H9 (cell line): ENCODE measurements at regions not wholly inside any gene's neighbourhood (a gene's known extent, or its start where the extent isn't known, plus 50 kb on each side); places are given as distances from the start of the nearest gene placed in this dataset.

ENCODE experiments used
- DNase-seq: peaks from one replicate; pipeline ENCODE4 v3.0.0-alpha.2; 2017
- H2AFZ ChIP-seq: one replicate; pipeline ENCODE4 v1.6.1; 2013; ENCODE audit warnings: mild to moderate bottlenecking, low read length, control low read depth, moderate library complexity
- H2AK5ac ChIP-seq: 2 replicates; pipeline ENCODE4 v1.6.1; 2013; ENCODE audit warnings: low read length, control low read depth, mixed read lengths; ENCODE audit not compliant: insufficient read length
- H2BK120ac ChIP-seq: one replicate; pipeline ENCODE4 v1.6.1; 2013; ENCODE audit warnings: low read depth, mild to moderate bottlenecking, low read length, control low read depth, inconsistent platforms; ENCODE audit not compliant: poor library complexity, severe bottlenecking
- H2BK12ac ChIP-seq: 2 replicates; pipeline ENCODE4 v1.6.1; 2013; ENCODE audit warnings: low read length, control low read depth, mixed read lengths, low read depth; ENCODE audit not compliant: insufficient read length
- H2BK15ac ChIP-seq: 2 replicates; pipeline ENCODE4 v1.6.1; 2013; ENCODE audit warnings: low read depth, low read length, control low read depth
- H2BK20ac ChIP-seq: one replicate; pipeline ENCODE4 v1.6.1; 2013; ENCODE audit warnings: low read depth, mild to moderate bottlenecking, low read length, control low read depth, inconsistent platforms; ENCODE audit not compliant: poor library complexity, severe bottlenecking
- H2BK5ac ChIP-seq: 2 replicates; pipeline ENCODE4 v1.6.1; 2013; ENCODE audit warnings: low read length, control low read depth, mixed read lengths; ENCODE audit not compliant: insufficient read length
- H3K14ac ChIP-seq: 2 replicates; pipeline ENCODE4 v1.6.1; 2013; ENCODE audit warnings: low read length, control low read depth; ENCODE audit not compliant: insufficient read depth
- H3K18ac ChIP-seq: 2 replicates; pipeline ENCODE4 v1.6.1; 2013; ENCODE audit warnings: low read depth, mild to moderate bottlenecking, mixed read lengths, low read length, control low read depth; ENCODE audit not compliant: insufficient read length
- H3K23ac ChIP-seq: 2 replicates; pipeline ENCODE4 v1.6.1; 2013; ENCODE audit warnings: low read length, control low read depth, mixed read lengths, low read depth; ENCODE audit not compliant: insufficient read length
- H3K23me2 ChIP-seq: 2 replicates; pipeline ENCODE4 v1.6.1; 2013; ENCODE audit warnings: low read depth, mild to moderate bottlenecking, mixed read lengths, low read length, control low read depth; ENCODE audit not compliant: insufficient read length, poor library complexity, severe bottlenecking
- H3K27ac ChIP-seq: 2 replicates; pipeline ENCODE4 v1.5.1; 2013; ENCODE audit warnings: low read length, control low read depth, mixed read lengths, low read depth; ENCODE audit not compliant: insufficient read length
- H3K27me3 ChIP-seq: 2 replicates; pipeline ENCODE4 v1.6.1; 2013; ENCODE audit warnings: low read length, control low read depth, inconsistent platforms; ENCODE audit not compliant: insufficient read depth
- H3K4ac ChIP-seq: 2 replicates; pipeline ENCODE4 v1.6.1; 2013; ENCODE audit warnings: low read depth, mild to moderate bottlenecking, control low read depth, inconsistent platforms, low read length, moderate library complexity
- H3K4me1 ChIP-seq: 2 replicates; pipeline ENCODE4 v1.6.1; 2013; ENCODE audit warnings: low read length, control low read depth, inconsistent platforms; ENCODE audit not compliant: insufficient read depth
- H3K4me2 ChIP-seq: 2 replicates; pipeline ENCODE4 v1.6.1; 2013; ENCODE audit warnings: low read length, control low read depth, mixed read lengths; ENCODE audit not compliant: insufficient read length, insufficient read depth
- H3K56ac ChIP-seq: 2 replicates; pipeline ENCODE4 v1.6.1; 2013; ENCODE audit warnings: low read depth, mild to moderate bottlenecking, mixed read lengths, low read length, control low read depth; ENCODE audit not compliant: insufficient read length
- H3K79me1 ChIP-seq: 2 replicates; pipeline ENCODE4 v1.6.1; 2013; ENCODE audit warnings: low read depth, mild to moderate bottlenecking, moderate library complexity, low read length, control low read depth, inconsistent platforms; ENCODE audit not compliant: insufficient read depth, poor library complexity, severe bottlenecking
- H3K79me2 ChIP-seq: 2 replicates; pipeline ENCODE4 v1.6.1; 2013; ENCODE audit warnings: low read length, control low read depth, inconsistent platforms; ENCODE audit not compliant: insufficient read depth
- H3K9ac ChIP-seq: 2 replicates; pipeline ENCODE4 v1.6.1; 2013; ENCODE audit warnings: low read length, control low read depth, mixed read lengths; ENCODE audit not compliant: insufficient read length; ENCODE audit errors: extremely low read depth
- H3K9me3 ChIP-seq: one replicate; pipeline ENCODE4 v1.6.1; 2013; ENCODE audit warnings: low read depth, low read length, inconsistent platforms; ENCODE audit not compliant: control insufficient read depth
- H3T11ph ChIP-seq: one replicate; pipeline ENCODE4 v1.6.1; 2013; ENCODE audit warnings: mild to moderate bottlenecking, low read length, control low read depth, inconsistent platforms
- H4K20me1 ChIP-seq: one replicate; pipeline ENCODE4 v1.6.1; 2013; ENCODE audit not compliant: control insufficient read depth, insufficient read length, insufficient read depth
- H4K5ac ChIP-seq: 2 replicates; pipeline ENCODE4 v1.6.1; 2013; ENCODE audit warnings: low read depth, mild to moderate bottlenecking, mixed read lengths, low read length, control low read depth; ENCODE audit not compliant: insufficient read length
- H4K8ac ChIP-seq: replicated peaks from 2 replicates; pipeline ENCODE4 v1.6.1; 2013; ENCODE audit warnings: low read length, control low read depth, mixed read lengths, low read depth; ENCODE audit not compliant: insufficient read length
- H4K91ac ChIP-seq: 2 replicates; pipeline ENCODE4 v1.6.1; 2013; ENCODE audit warnings: low read depth, mild to moderate bottlenecking, moderate library complexity, mixed read lengths, low read length, control low read depth; ENCODE audit not compliant: insufficient read length
- H3K27ac Mint-ChIP-seq, 3 experiments: 2 replicates in 2 of 3; 3 replicates in 1 of 3; pipeline ENCODE4 v1.8.0; 2020 to 2021; ENCODE audit warnings: mixed read lengths in 3 of 3, mild to moderate bottlenecking in 1 of 3, moderate library complexity in 1 of 3
- H3K27me3 Mint-ChIP-seq: 2 replicates; pipeline ENCODE4 v1.8.0; 2021; ENCODE audit warnings: low read depth, mild to moderate bottlenecking, moderate library complexity, mixed read lengths
- H3K36me3 Mint-ChIP-seq, 3 experiments: 2 replicates in 2 of 3; 3 replicates in 1 of 3; pipeline ENCODE4 v1.8.0; 2020 to 2021; ENCODE audit warnings: low read depth in 3 of 3, mixed read lengths in 3 of 3; ENCODE audit not compliant: insufficient read depth in 1 of 3
- H3K4me1 Mint-ChIP-seq, 2 experiments: 2 replicates each; pipeline ENCODE4 v1.8.0; 2020; ENCODE audit warnings: mixed read lengths in 2 of 2
- H3K4me3 Mint-ChIP-seq, 2 experiments: 2 replicates in 1 of 2; 3 replicates in 1 of 2; pipeline ENCODE4 v1.8.0; 2020 to 2021; ENCODE audit warnings: mild to moderate bottlenecking in 2 of 2, mixed read lengths in 2 of 2, moderate library complexity in 1 of 2
- H3K9me3 Mint-ChIP-seq, 2 experiments: 2 replicates in 1 of 2; 3 replicates in 1 of 2; pipeline ENCODE4 v1.8.0; 2020; ENCODE audit warnings: mild to moderate bottlenecking in 2 of 2, mixed read lengths in 2 of 2, moderate library complexity in 1 of 2
- WGBS: extraction: QIAGEN DNeasy Blood & Tissue Kit; methylation state at CpG from one replicate; pipeline ENCODE4 v1.1.7; 2013; ENCODE audit warnings: missing lambda C conversion rate, low lambda C conversion rate, mixed read lengths; ENCODE audit not compliant: insufficient read length; ENCODE audit errors: extremely low coverage; 5-methylcytosine and 5-hydroxymethylcytosine counted together
- TF ChIP-seq, protein P1 (sequence below): fragments of 200-600 bp; sonication (generic); conservative IDR thresholded peaks from 3 replicates; pipeline ENCODE4 v1.8.0; 2021; ENCODE audit warnings: antibody characterized with exemption, mild to moderate bottlenecking

DNA sequence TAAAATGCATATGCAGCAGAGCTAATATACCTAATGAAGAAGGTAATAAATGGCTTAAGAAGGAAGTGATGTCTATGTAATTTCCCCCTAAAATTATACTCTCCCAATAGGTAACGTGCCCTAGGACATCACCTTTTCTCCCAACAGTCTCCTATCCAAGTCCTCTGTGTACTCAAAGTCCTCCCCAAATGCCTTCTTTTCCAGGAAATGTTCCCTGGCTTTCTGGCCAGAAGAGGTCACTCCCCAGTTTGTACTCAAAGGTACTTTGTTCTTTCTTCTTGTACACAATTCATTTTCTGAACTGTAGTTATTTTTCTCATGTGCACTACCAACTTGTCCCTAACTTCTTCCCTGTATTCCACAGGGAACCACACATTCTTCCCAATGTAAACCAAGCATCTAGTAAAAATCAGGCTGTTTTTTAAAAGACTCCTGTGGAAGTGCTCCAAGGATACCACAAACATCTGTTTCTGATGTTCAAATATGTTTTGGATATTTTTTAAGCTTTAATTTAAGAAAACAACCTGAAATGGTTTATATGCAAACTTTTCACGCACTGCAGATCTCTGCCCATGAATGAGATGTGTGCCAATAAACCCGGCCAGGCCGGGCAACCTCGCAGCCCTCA is 262.3 kb upstream of the KLF14 start:
- Histone ChIP-seq H3K4ac (no peak overlapping the region), H4K5ac (no peak overlapping the region), H3K27ac (no peak overlapping the region), H2BK15ac (no peak overlapping the region), H2BK12ac (no peak overlapping the region), H4K20me1 (no peaks in the 10 kb centered on the region), H3K9me3 (no peaks in the 10 kb centered on the region), H2AK5ac (no peak overlapping the region), H3K79me2 (no peaks in the 10 kb centered on the region), H3K4me2 (no peak overlapping the region), H2BK120ac (no peak overlapping the region), H3K79me1 (no peaks in the 10 kb centered on the region), H3K18ac (no peak overlapping the region), H3K23ac (no peak overlapping the region), H4K8ac (no peak overlapping the region), H3K27me3 (no peaks in the 10 kb centered on the region), H3K23me2 (no peaks in the 10 kb centered on the region), H3T11ph (no peak overlapping the region), H4K91ac (no peak overlapping the region), H2BK5ac (no peak overlapping the region), H3K56ac (no peak overlapping the region), H3K9ac (no peak overlapping the region), H2AFZ (no peak overlapping the region), H3K14ac (no peak overlapping the region), H3K4me1 (no peaks in the 10 kb centered on the region), H2BK20ac (no peak overlapping the region)
- TF ChIP-seq, protein P1, sequence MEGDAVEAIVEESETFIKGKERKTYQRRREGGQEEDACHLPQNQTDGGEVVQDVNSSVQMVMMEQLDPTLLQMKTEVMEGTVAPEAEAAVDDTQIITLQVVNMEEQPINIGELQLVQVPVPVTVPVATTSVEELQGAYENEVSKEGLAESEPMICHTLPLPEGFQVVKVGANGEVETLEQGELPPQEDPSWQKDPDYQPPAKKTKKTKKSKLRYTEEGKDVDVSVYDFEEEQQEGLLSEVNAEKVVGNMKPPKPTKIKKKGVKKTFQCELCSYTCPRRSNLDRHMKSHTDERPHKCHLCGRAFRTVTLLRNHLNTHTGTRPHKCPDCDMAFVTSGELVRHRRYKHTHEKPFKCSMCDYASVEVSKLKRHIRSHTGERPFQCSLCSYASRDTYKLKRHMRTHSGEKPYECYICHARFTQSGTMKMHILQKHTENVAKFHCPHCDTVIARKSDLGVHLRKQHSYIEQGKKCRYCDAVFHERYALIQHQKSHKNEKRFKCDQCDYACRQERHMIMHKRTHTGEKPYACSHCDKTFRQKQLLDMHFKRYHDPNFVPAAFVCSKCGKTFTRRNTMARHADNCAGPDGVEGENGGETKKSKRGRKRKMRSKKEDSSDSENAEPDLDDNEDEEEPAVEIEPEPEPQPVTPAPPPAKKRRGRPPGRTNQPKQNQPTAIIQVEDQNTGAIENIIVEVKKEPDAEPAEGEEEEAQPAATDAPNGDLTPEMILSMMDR, result no peak
- Mint-ChIP-seq H3K36me3 (no peaks in the 10 kb centered on the region), H3K9me3 (no peaks in the 10 kb centered on the region), H3K27me3 (no peaks in the 10 kb centered on the region), H3K4me3 (no peak overlapping the region), H3K27ac (0 out of 7 replicates have a peak overlapping the region, but pooled peaks of 1 of the 3 experiments have one; percentile 44), H3K4me1 (peaks cover 16 to 23% of the 10 kb centered on the region in 2 experiments)
- DNase-seq, result no peak
- no CpG with 5 or more reads among the region's 5 CpGs for WGBS
